H1 (cell line): ENCODE measurements at regions not wholly inside any gene's neighbourhood (a gene's known extent, or its start where the extent isn't known, plus 50 kb on each side); places are given as distances from the start of the nearest gene placed in this dataset.

Experiments used
- CTCF ChIA-PET: fragments of 300-600 bp; sonication (Branson Sonifier 250); formaldehyde crosslinking; loops from one replicate; lab custom pipeline; 2021; ENCODE audit not compliant: partially characterized antibody; lab: Charles Lee
- POLR2A ChIA-PET: fragments of 300-600 bp; sonication (Branson Sonifier 250); formaldehyde crosslinking; loops from one replicate; lab custom pipeline; 2021; ENCODE audit warnings: inconsistent platforms; ENCODE audit not compliant: partially characterized antibody; lab: Charles Lee
- DNase-seq, 2 experiments: peaks; one replicate each; pipeline versions ENCODE4 v3.0.0 to v3.0.0-alpha.2; 2010 to 2022; ENCODE audit warnings: low spot score in 2 of 2, low read depth in 1 of 2, mixed read lengths in 1 of 2
- FAIRE-seq: peaks from 2 replicates; lab custom pipeline; 2011; peaks lifted over from hg19 to GRCh38; lab: Jason Lieb, UNC
- H2AFZ ChIP-seq: 2 replicates; pipeline ENCODE4 v1.8.1; 2012; ENCODE audit warnings: low read length, inconsistent platforms
- H2AK5ac ChIP-seq: 2 replicates; pipeline ENCODE4 v1.6.1; 2013; ENCODE audit warnings: low read depth, low read length
- H2BK120ac ChIP-seq: replicated peaks from 2 replicates; pipeline ENCODE3; 2013; ENCODE audit warnings: low read depth, low read length, inconsistent platforms
- H2BK12ac ChIP-seq: 2 replicates; pipeline ENCODE4 v1.6.1; 2013; ENCODE audit warnings: low read depth, low read length
- H2BK15ac ChIP-seq: 2 replicates; pipeline ENCODE4 v1.6.1; 2013; ENCODE audit warnings: low read length
- H2BK20ac ChIP-seq: 2 replicates; pipeline ENCODE4 v1.6.1; 2013; ENCODE audit warnings: low read length
- H2BK5ac ChIP-seq: 2 replicates; pipeline ENCODE4 v1.6.1; 2013; ENCODE audit warnings: low read depth, low read length
- H3K14ac ChIP-seq: 2 replicates; pipeline ENCODE4 v1.6.1; 2013; ENCODE audit warnings: inconsistent platforms; ENCODE audit not compliant: insufficient read length
- H3K18ac ChIP-seq: 2 replicates; pipeline ENCODE4 v1.6.1; 2013; ENCODE audit warnings: low read length; ENCODE audit errors: extremely low read depth
- H3K23ac ChIP-seq: 2 replicates; pipeline ENCODE4 v1.6.1; 2013; ENCODE audit warnings: inconsistent platforms; ENCODE audit not compliant: insufficient read length
- H3K23me2 ChIP-seq: 2 replicates; pipeline ENCODE4 v1.6.1; 2013; ENCODE audit warnings: low read depth, low read length
- H3K27ac ChIP-seq: 2 replicates; pipeline ENCODE4 v1.6.1; 2011; ENCODE audit warnings: low read depth, low read length, inconsistent platforms
- H3K27me3 ChIP-seq, 4 experiments: replicated peaks in 1 of 4; 1 replicate in 1 of 4; 2 replicates in 3 of 4; pipeline versions ENCODE4 v1.6.1 to v1.8.1; 2011 to 2013; ENCODE audit warnings: low read length in 3 of 4, mild to moderate bottlenecking in 3 of 4, inconsistent platforms in 2 of 4, mixed read lengths in 2 of 4, moderate library complexity in 1 of 4; ENCODE audit not compliant: control insufficient read depth in 3 of 4, insufficient read depth in 3 of 4; ENCODE audit errors: extremely low read depth in 1 of 4
- H3K36me3 ChIP-seq, 4 experiments: 2 replicates each; pipeline versions ENCODE4 v1.6.1 to v1.8.1; 2011 to 2013; ENCODE audit warnings: mild to moderate bottlenecking in 4 of 4, low read length in 3 of 4, moderate library complexity in 2 of 4, control low read depth in 1 of 4, inconsistent platforms in 1 of 4; ENCODE audit not compliant: insufficient read depth in 4 of 4, control insufficient read depth in 2 of 4
- H3K4ac ChIP-seq: replicated peaks from 2 replicates; pipeline ENCODE3; 2013; ENCODE audit warnings: low read length, low read depth, mixed read lengths, inconsistent platforms; ENCODE audit not compliant: insufficient read length
- H3K4me1 ChIP-seq, 4 experiments: replicated peaks in 1 of 4; 1 replicate in 1 of 4; 2 replicates in 3 of 4; pipeline versions ENCODE4 v1.6.1 to v1.8.1; 2011 to 2013; ENCODE audit warnings: low read length in 3 of 4, inconsistent platforms in 2 of 4, mixed read lengths in 1 of 4; ENCODE audit not compliant: insufficient read depth in 4 of 4, control insufficient read depth in 3 of 4
- H3K4me2 ChIP-seq, 2 experiments: 2 replicates each; pipeline versions ENCODE4 v1.6.1 to v1.8.1; 2011 to 2013; ENCODE audit warnings: low read depth in 2 of 2, low read length in 2 of 2, control low read depth in 1 of 2, inconsistent platforms in 1 of 2, mild to moderate bottlenecking in 1 of 2; ENCODE audit not compliant: insufficient read depth in 1 of 2
- H3K4me3 ChIP-seq, 4 experiments: fragments of 200-600, 300-600 bp in 1 of 4; sonication (generic), shearing (Covaris generic), sonication (Bioruptor Twin) in 1 of 4; 2 replicates each; pipeline versions ENCODE4 v1.5.1 to v1.8.1; 2011 to 2016; ENCODE audit warnings: low read length in 4 of 4, low read depth in 3 of 4, control low read depth in 2 of 4, inconsistent platforms in 2 of 4, mild to moderate bottlenecking in 2 of 4, mixed read lengths in 1 of 4, moderate library complexity in 1 of 4; ENCODE audit not compliant: insufficient read depth in 2 of 4; ENCODE audit errors: extremely low read depth in 1 of 4
- H3K56ac ChIP-seq: replicated peaks from 2 replicates; pipeline ENCODE3; 2013; ENCODE audit warnings: low read depth, mild to moderate bottlenecking, mixed read lengths, low read length, inconsistent platforms; ENCODE audit not compliant: insufficient read length
- H3K79me1 ChIP-seq: 2 replicates; pipeline ENCODE4 v1.6.1; 2013; ENCODE audit warnings: low read depth, low read length, control low read depth
- H3K79me2 ChIP-seq, 2 experiments: 2 replicates each; pipeline versions ENCODE4 v1.6.1 to v1.8.1; 2012 to 2013; ENCODE audit warnings: low read length in 2 of 2, mild to moderate bottlenecking in 2 of 2, inconsistent platforms in 1 of 2; ENCODE audit not compliant: insufficient read depth in 2 of 2, control insufficient read depth in 1 of 2
- H3K9ac ChIP-seq, 4 experiments: replicated peaks in 1 of 4; 1 replicate in 1 of 4; 2 replicates in 3 of 4; pipeline versions ENCODE4 v1.6.1 to v1.8.1; 2011 to 2013; ENCODE audit warnings: low read depth in 3 of 4, low read length in 3 of 4, control low read depth in 2 of 4, mild to moderate bottlenecking in 2 of 4, moderate library complexity in 2 of 4, inconsistent platforms in 1 of 4; ENCODE audit errors: extremely low read depth in 1 of 4
- H3K9me3 ChIP-seq, 2 experiments: 2 replicates each; pipeline versions ENCODE4 v1.6.1 to v1.8.1; 2012 to 2013; ENCODE audit warnings: mild to moderate bottlenecking in 2 of 2, moderate library complexity in 2 of 2, control low read depth in 1 of 2, inconsistent platforms in 1 of 2, low read depth in 1 of 2, low read length in 1 of 2, mixed read lengths in 1 of 2; ENCODE audit not compliant: insufficient read depth in 2 of 2
- H4K20me1 ChIP-seq, 2 experiments: replicated peaks in 1 of 2; 2 replicates each; pipeline versions ENCODE3 to v1.8.1; 2011 to 2013; ENCODE audit warnings: inconsistent platforms in 2 of 2, low read length in 2 of 2, mild to moderate bottlenecking in 1 of 2; ENCODE audit not compliant: insufficient read depth in 2 of 2, control insufficient read depth in 1 of 2
- H4K5ac ChIP-seq: 2 replicates; pipeline ENCODE4 v1.6.1; 2013; ENCODE audit warnings: low read length, low read depth, mixed read lengths, inconsistent platforms; ENCODE audit not compliant: insufficient read length
- H4K8ac ChIP-seq: 2 replicates; pipeline ENCODE4 v1.8.0; 2013; ENCODE audit warnings: mild to moderate bottlenecking, moderate library complexity, low read length, inconsistent platforms; ENCODE audit not compliant: insufficient read depth; ENCODE audit errors: extremely low read depth
- H4K91ac ChIP-seq: replicated peaks from 2 replicates; pipeline ENCODE3; 2013; ENCODE audit warnings: low read length, mixed read lengths, inconsistent platforms; ENCODE audit not compliant: insufficient read length
- BCL11A ChIP-seq, 2 experiments: IDR thresholded peaks; one replicate each; pipeline ENCODE4 v1.6.1; 2011; ENCODE audit warnings: low read depth in 2 of 2, low read length in 2 of 2, mild to moderate bottlenecking in 2 of 2
- EP300 ChIP-seq, 2 experiments: IDR thresholded peaks; 1 replicate in 1 of 2; 2 replicates in 1 of 2; pipeline ENCODE4 v1.6.1; 2011 to 2012; ENCODE audit warnings: low read depth in 2 of 2, low read length in 2 of 2, mild to moderate bottlenecking in 2 of 2, borderline replicate concordance in 1 of 2, inconsistent platforms in 1 of 2, moderate library complexity in 1 of 2
- NANOG ChIP-seq: IDR thresholded peaks from 2 replicates; pipeline ENCODE4 v1.6.1; 2011; ENCODE audit warnings: low read length, low read depth, mild to moderate bottlenecking, inconsistent platforms; ENCODE audit not compliant: insufficient read depth, poor library complexity, severe bottlenecking
- RXRA ChIP-seq: IDR thresholded peaks from 2 replicates; pipeline ENCODE4 v1.6.1; 2011; ENCODE audit warnings: low read depth, mild to moderate bottlenecking, low read length, moderate library complexity; ENCODE audit not compliant: insufficient read depth
- TAF1 ChIP-seq: IDR thresholded peaks from 2 replicates; pipeline ENCODE4 v1.6.1; 2011; ENCODE audit warnings: mild to moderate bottlenecking, low read depth, low read length
- WGBS, 2 experiments: shearing (Covaris generic) in 1 of 2; methylation state at CpG; one replicate each; pipeline versions ENCODE4 v1.1.6 to v1.1.7; 2013 to 2015; ENCODE audit warnings: low lambda C conversion rate in 2 of 2, mixed read lengths in 2 of 2, inconsistent platforms in 1 of 2, low coverage in 1 of 2, missing lambda C conversion rate in 1 of 2; ENCODE audit not compliant: insufficient replicate concordance in 2 of 2, insufficient coverage in 1 of 2, insufficient read length in 1 of 2; ENCODE audit errors: extremely low coverage in 1 of 2, missing lambda C conversion rate in 1 of 2; 5-methylcytosine and 5-hydroxymethylcytosine counted together
- TF ChIP-seq, protein P1 (sequence below): IDR thresholded peaks from 2 replicates; pipeline ENCODE4 v1.6.1; 2012; ENCODE audit warnings: inconsistent platforms
- TF ChIP-seq, protein P2 (sequence below): IDR thresholded peaks from 2 replicates; pipeline ENCODE4 v1.6.1; 2011; ENCODE audit warnings: low read depth, mild to moderate bottlenecking, low read length; ENCODE audit not compliant: insufficient read depth
- TF ChIP-seq, protein P3 (sequence below): IDR thresholded peaks from 2 replicates; pipeline ENCODE4 v1.6.1; 2012; ENCODE audit warnings: low read length, inconsistent platforms

DNA sequence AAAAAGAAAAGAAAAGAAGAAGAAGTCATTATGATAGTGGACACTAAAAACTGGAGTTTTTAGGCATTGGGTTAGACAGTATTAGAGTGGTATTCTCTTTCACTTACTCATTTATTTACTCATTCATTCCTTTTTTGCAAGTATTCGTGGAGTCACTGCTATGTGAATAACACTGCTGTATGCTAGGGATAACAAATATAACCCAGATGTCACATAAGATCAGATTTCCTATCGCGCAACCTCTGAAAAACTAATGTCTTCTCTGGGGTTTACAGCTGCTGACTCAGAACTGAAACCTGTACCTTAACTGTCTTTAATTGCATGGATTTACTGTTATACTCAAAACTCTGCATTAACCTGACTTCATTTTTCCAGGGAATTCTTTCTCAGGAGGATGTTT lies 353.7 kb downstream of the LRIG3 start:
- Histone ChIP-seq H2BK12ac (no peak overlapping the region), H3K4me2 (no peak overlapping the region), H3K79me2 (no peaks in the 10 kb centered on the region), H4K91ac (no peak overlapping the region), H4K8ac (no peak overlapping the region), H3K9ac (no peak overlapping the region), H3K79me1 (no peaks in the 10 kb centered on the region), H2BK20ac (no peak overlapping the region), H2BK15ac (no peak overlapping the region), H3K27ac (no peak overlapping the region), H3K4me3 (no peak overlapping the region), H3K36me3 (no peaks in the 10 kb centered on the region), H4K20me1 (peaks cover 0 to 1% of the 10 kb centered on the region in 2 experiments), H3K14ac (no peak overlapping the region), H2AK5ac (no peak overlapping the region), H3K23ac (no peak overlapping the region), H3K9me3 (no peaks in the 10 kb centered on the region), H3K4me1 (no peaks in the 10 kb centered on the region), H3K18ac (no peak overlapping the region), H2BK120ac (no peak overlapping the region), H3K4ac (no peak overlapping the region), H2AFZ (no peak overlapping the region), H4K5ac (no peak overlapping the region), H3K23me2 (no peaks in the 10 kb centered on the region), H3K56ac (no peak overlapping the region), H3K27me3 (peaks cover 0 to 1% (median 0%) of the 10 kb centered on the region in 4 experiments; a peak in 1 of 7 replicates), H2BK5ac (no peak overlapping the region)
- DNase-seq = no peak
- POLR2A ChIA-PET = no interaction called here
- CTCF ChIA-PET = no interaction called here
- 97% methylated on average over 3 of the region's 3 CpGs; no CpG with 5 or more reads in 1 of the 2 experiments for WGBS, 2 experiments
- FAIRE-seq = no peak
- TF ChIP-seq NANOG (no peak), RXRA (no peak), TAF1 (no peak), EP300 (IDR thresholded peaks at IDR 0.05; ENCODE audit: borderline replicate concordance in 1 of 2, low read depth in 2 of 2, low read length in 2 of 2) (no peak), BCL11A (IDR thresholded peaks at IDR 0.05; ENCODE audit: low read depth in 2 of 2, low read length in 2 of 2) (no peak)
- TF ChIP-seq, protein P1, sequence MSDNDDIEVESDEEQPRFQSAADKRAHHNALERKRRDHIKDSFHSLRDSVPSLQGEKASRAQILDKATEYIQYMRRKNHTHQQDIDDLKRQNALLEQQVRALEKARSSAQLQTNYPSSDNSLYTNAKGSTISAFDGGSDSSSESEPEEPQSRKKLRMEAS = no peak
- TF ChIP-seq, protein P2, sequence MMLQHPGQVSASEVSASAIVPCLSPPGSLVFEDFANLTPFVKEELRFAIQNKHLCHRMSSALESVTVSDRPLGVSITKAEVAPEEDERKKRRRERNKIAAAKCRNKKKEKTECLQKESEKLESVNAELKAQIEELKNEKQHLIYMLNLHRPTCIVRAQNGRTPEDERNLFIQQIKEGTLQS = no peak
- TF ChIP-seq, protein P3, sequence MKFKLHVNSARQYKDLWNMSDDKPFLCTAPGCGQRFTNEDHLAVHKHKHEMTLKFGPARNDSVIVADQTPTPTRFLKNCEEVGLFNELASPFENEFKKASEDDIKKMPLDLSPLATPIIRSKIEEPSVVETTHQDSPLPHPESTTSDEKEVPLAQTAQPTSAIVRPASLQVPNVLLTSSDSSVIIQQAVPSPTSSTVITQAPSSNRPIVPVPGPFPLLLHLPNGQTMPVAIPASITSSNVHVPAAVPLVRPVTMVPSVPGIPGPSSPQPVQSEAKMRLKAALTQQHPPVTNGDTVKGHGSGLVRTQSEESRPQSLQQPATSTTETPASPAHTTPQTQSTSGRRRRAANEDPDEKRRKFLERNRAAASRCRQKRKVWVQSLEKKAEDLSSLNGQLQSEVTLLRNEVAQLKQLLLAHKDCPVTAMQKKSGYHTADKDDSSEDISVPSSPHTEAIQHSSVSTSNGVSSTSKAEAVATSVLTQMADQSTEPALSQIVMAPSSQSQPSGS = no peak
